HG03575 (cell line): ENCODE measurements at regions not wholly inside any gene's neighbourhood (a gene's known extent, or its start where the extent isn't known, plus 50 kb on each side); places are given as distances from the start of the nearest gene placed in this dataset.

Source experiments
- ATAC-seq: cut with Tn5 transposase; IDR thresholded peaks from one replicate; pipeline ENCODE4 v1.9.1; 2021; ENCODE audit not compliant: unreplicated experiment, insufficient number of reproducible peaks, low FRiP score; ENCODE audit errors: extremely low read depth

GRCh38 chr18:78627551-78628346 lies 351.9 kb upstream of the SALL3 start:
- no peak for ATAC-seq

- no peak for ATAC-seq
Measured at GRCh38 chr18:78629426-78629825, 350.2 kb upstream of the SALL3 start.

- no peak for ATAC-seq
Measured at GRCh38 chr18:78630356-78630755, 349.3 kb upstream of the SALL3 start.

- ATAC-seq, result no peak
Measured at GRCh38 chr18:78630981-78631510, 348.6 kb upstream of the SALL3 start.

- ATAC-seq, result no peak
Measured at GRCh38 chr18:78632111-78632541, 347.5 kb upstream of the SALL3 start.

GRCh38 chr18:78634061-78634696 lies 345.4 kb upstream of the SALL3 start:
- no peak for ATAC-seq

GRCh38 chr18:78635093-78635800 lies 344.4 kb upstream of the SALL3 start:
- no peak for ATAC-seq

- ATAC-seq, result no peak
Measured at GRCh38 chr18:78636260-78636659, 343.4 kb upstream of the SALL3 start.

- no peak for ATAC-seq
Measured at GRCh38 chr18:78637442-78638402, 341.9 kb upstream of the SALL3 start.

- ATAC-seq, result no peak
Measured at GRCh38 chr18:78639006-78639950, 340.3 kb upstream of the SALL3 start.

- ATAC-seq, result no peak
Measured at GRCh38 chr18:78640246-78640995, 339.2 kb upstream of the SALL3 start.

- ATAC-seq, result no peak
Measured at GRCh38 chr18:78641689-78642231, 337.9 kb upstream of the SALL3 start.

- no peak for ATAC-seq
Measured at GRCh38 chr18:78642296-78642951, 337.2 kb upstream of the SALL3 start.

GRCh38 chr18:78643004-78643403 lies 336.6 kb upstream of the SALL3 start:
- no peak for ATAC-seq

GRCh38 chr18:78643981-78644380 lies 335.6 kb upstream of the SALL3 start:
- no peak for ATAC-seq

GRCh38 chr18:78645216-78645615 lies 334.4 kb upstream of the SALL3 start:
- no peak for ATAC-seq
